Ishikawa (cell line): ENCODE measurements at regions not wholly inside any gene's neighbourhood (a gene's known extent, or its start where the extent isn't known, plus 50 kb on each side); places are given as distances from the start of the nearest gene placed in this dataset.

ENCODE experiments used
- CREB1 ChIP-seq: IDR thresholded peaks from 2 replicates; pipeline ENCODE4 v1.6.1; 2012; ENCODE audit warnings: low read depth
- EGR1 ChIP-seq: IDR thresholded peaks from 2 replicates; pipeline ENCODE4 v1.6.1; 2012
- EP300 ChIP-seq: IDR thresholded peaks from 2 replicates; pipeline ENCODE4 v1.6.1; 2012; ENCODE audit warnings: borderline replicate concordance
- FOXM1 ChIP-seq: IDR thresholded peaks from 2 replicates; pipeline ENCODE4 v1.6.1; 2012; ENCODE audit warnings: low read depth, borderline replicate concordance
- NFIC ChIP-seq: IDR thresholded peaks from 2 replicates; pipeline ENCODE4 v1.6.1; 2012
- RAD21 ChIP-seq: IDR thresholded peaks from 2 replicates; pipeline ENCODE4 v1.6.1; 2012; ENCODE audit warnings: low read depth
- TAF1 ChIP-seq: IDR thresholded peaks from 2 replicates; pipeline ENCODE4 v1.6.1; 2012; ENCODE audit warnings: low read depth, mild to moderate bottlenecking
- TCF12 ChIP-seq: IDR thresholded peaks from 2 replicates; pipeline ENCODE4 v1.6.1; 2012; ENCODE audit warnings: low read depth
- TEAD4 ChIP-seq: IDR thresholded peaks from 2 replicates; pipeline ENCODE4 v1.6.1; 2012
- YY1 ChIP-seq: IDR thresholded peaks from 2 replicates; pipeline ENCODE4 v1.6.1; 2012; ENCODE audit warnings: low read depth
- ZBTB7A ChIP-seq: IDR thresholded peaks from 2 replicates; pipeline ENCODE4 v1.6.1; 2012; ENCODE audit warnings: low read depth
- TF ChIP-seq, protein P1 (sequence below): IDR thresholded peaks from 2 replicates; pipeline ENCODE4 v1.6.1; 2012; ENCODE audit warnings: low read depth, mild to moderate bottlenecking
- TF ChIP-seq, protein P2 (sequence below): IDR thresholded peaks from 2 replicates; pipeline ENCODE4 v1.6.1; 2012
- TF ChIP-seq, protein P3 (sequence below): IDR thresholded peaks from 2 replicates; pipeline ENCODE4 v1.6.1; 2012

DNA sequence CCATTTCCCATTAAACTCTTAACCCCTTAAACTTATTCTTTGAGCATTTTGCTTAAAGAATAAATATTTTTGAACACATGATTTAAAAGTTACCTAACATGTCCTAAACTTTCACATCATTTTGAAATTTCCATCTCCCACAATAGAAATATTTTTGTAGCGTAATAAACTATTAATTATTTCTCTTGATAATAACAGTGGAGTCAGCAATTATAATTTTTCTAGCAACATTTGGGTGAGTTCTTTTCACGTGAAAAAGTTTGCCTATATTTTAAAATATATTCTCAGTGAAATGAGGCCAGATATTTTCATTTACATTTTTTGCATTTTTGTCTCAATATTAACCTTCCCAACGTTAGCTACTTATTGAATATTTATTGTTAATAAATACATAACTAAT lies 320.4 kb upstream of the CRIM1 start:
- TF ChIP-seq TAF1 (no peak), EGR1 (no peak), TEAD4 (no peak), EP300 (no peak), NFIC (no peak), CREB1 (no peak), ZBTB7A (no peak), FOXM1 (no peak), YY1 (no peak), RAD21 (no peak), TCF12 (no peak)
- TF ChIP-seq, protein P1, sequence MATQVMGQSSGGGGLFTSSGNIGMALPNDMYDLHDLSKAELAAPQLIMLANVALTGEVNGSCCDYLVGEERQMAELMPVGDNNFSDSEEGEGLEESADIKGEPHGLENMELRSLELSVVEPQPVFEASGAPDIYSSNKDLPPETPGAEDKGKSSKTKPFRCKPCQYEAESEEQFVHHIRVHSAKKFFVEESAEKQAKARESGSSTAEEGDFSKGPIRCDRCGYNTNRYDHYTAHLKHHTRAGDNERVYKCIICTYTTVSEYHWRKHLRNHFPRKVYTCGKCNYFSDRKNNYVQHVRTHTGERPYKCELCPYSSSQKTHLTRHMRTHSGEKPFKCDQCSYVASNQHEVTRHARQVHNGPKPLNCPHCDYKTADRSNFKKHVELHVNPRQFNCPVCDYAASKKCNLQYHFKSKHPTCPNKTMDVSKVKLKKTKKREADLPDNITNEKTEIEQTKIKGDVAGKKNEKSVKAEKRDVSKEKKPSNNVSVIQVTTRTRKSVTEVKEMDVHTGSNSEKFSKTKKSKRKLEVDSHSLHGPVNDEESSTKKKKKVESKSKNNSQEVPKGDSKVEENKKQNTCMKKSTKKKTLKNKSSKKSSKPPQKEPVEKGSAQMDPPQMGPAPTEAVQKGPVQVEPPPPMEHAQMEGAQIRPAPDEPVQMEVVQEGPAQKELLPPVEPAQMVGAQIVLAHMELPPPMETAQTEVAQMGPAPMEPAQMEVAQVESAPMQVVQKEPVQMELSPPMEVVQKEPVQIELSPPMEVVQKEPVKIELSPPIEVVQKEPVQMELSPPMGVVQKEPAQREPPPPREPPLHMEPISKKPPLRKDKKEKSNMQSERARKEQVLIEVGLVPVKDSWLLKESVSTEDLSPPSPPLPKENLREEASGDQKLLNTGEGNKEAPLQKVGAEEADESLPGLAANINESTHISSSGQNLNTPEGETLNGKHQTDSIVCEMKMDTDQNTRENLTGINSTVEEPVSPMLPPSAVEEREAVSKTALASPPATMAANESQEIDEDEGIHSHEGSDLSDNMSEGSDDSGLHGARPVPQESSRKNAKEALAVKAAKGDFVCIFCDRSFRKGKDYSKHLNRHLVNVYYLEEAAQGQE: no peak
- TF ChIP-seq, protein P2, sequence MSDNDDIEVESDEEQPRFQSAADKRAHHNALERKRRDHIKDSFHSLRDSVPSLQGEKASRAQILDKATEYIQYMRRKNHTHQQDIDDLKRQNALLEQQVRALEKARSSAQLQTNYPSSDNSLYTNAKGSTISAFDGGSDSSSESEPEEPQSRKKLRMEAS: no peak
- TF ChIP-seq, protein P3, sequence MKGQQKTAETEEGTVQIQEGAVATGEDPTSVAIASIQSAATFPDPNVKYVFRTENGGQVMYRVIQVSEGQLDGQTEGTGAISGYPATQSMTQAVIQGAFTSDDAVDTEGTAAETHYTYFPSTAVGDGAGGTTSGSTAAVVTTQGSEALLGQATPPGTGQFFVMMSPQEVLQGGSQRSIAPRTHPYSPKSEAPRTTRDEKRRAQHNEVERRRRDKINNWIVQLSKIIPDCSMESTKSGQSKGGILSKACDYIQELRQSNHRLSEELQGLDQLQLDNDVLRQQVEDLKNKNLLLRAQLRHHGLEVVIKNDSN: no peak
